H1 (cell line): ENCODE measurements at regions not wholly inside any gene's neighbourhood (a gene's known extent, or its start where the extent isn't known, plus 50 kb on each side); places are given as distances from the start of the nearest gene placed in this dataset.

ENCODE experiments used
- JUND ChIP-seq: IDR thresholded peaks from 2 replicates; pipeline ENCODE4 v1.6.1; 2011; ENCODE audit warnings: mild to moderate bottlenecking, improper control_type of control experiment, low read length

- no peak for TF ChIP-seq JUND
Observed at GRCh38 chr16:86747761-86748160, 169.4 kb downstream of the FOXL1 start (continued).
